Esophagus squamous epithelium (tissue), 4 donors: ENCODE measurements at regions not wholly inside any gene's neighbourhood (a gene's known extent, or its start where the extent isn't known, plus 50 kb on each side); places are given as distances from the start of the nearest gene placed in this dataset.

Source experiments
- POLR2A ChIP-seq, 4 donors: fragments of 450-650 bp; IDR thresholded peaks; one replicate each; pipeline ENCODE4 v1.6.1; 2017; ENCODE audit warnings: antibody characterized with exemption in 4 of 4, mild to moderate bottlenecking in 4 of 4, moderate library complexity in 3 of 4
- TF ChIP-seq, protein P1 (sequence below), 6 experiments: fragments of 450-650 bp in 4 of 6; fragments of 200-600 bp in 2 of 6; sonication (generic) in 2 of 6; IDR thresholded peaks; one replicate each; pipeline ENCODE4 v1.5.1; 2016 to 2019; ENCODE audit warnings: antibody characterized with exemption in 6 of 6, mild to moderate bottlenecking in 4 of 6, moderate library complexity in 4 of 6

DNA sequence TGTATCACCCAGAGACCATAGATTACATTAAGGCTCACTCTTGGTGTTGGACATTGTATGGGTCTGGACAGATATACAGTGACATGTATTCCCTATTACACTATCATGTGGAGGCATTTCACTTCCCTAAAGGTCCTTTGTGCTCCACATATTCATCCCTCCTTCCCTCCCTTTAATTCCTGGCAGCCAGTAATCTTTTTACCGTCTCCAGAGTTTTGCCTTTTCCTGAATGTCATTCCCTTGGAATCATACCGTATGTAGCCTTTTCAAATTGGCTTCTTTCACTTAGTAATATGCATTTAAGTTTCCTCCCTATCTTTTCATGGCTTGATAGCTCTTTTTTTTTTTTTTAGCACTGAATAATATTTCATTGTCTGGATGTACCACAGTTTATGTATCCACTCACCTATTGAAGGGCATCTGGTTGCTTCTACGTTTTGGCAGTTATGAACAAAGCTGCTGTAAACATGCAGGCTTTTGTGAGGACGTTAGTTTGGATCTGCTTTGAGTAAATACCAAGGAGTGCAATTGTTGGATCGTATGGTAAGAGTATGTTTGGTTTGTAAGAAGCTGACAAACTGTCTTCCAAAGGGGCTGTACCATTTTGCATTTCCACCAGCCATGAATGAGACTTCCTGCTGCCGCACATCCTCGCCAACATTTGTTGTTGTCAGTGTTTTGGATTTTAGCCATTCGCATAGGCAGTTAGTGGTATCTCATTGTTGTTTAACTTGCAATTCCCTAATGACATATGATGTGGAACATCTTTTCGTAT is 122.1 kb upstream of the SMIM23 start:
- TF ChIP-seq POLR2A (IDR thresholded peaks at IDR 0.05): no peak
- TF ChIP-seq, protein P1, sequence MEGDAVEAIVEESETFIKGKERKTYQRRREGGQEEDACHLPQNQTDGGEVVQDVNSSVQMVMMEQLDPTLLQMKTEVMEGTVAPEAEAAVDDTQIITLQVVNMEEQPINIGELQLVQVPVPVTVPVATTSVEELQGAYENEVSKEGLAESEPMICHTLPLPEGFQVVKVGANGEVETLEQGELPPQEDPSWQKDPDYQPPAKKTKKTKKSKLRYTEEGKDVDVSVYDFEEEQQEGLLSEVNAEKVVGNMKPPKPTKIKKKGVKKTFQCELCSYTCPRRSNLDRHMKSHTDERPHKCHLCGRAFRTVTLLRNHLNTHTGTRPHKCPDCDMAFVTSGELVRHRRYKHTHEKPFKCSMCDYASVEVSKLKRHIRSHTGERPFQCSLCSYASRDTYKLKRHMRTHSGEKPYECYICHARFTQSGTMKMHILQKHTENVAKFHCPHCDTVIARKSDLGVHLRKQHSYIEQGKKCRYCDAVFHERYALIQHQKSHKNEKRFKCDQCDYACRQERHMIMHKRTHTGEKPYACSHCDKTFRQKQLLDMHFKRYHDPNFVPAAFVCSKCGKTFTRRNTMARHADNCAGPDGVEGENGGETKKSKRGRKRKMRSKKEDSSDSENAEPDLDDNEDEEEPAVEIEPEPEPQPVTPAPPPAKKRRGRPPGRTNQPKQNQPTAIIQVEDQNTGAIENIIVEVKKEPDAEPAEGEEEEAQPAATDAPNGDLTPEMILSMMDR (IDR thresholded peaks at IDR 0.05): no peak
